CD4-positive, CD25-positive, alpha-beta regulatory T cell (primary cell): ENCODE measurements at regions not wholly inside any gene's neighbourhood (a gene's known extent, or its start where the extent isn't known, plus 50 kb on each side); places are given as distances from the start of the nearest gene placed in this dataset.

ENCODE experiments used
- ATAC-seq, 2 donors: fragments of 150-1000 bp; cut with Tn5 transposase; one replicate each; pipeline ENCODE4 v1.10.0; 2021; ENCODE audit warnings: low read depth in 2 of 2, moderate number of reproducible peaks in 2 of 2, moderate library complexity in 1 of 2
- DNase-seq, 3 donors: peaks; one replicate each; pipeline versions ENCODE4 v3.0.0 to v3.0.0-alpha.2; 2012 to 2022; ENCODE audit warnings: mixed read lengths in 1 of 3
- H3K27ac ChIP-seq: one replicate; pipeline ENCODE4 v1.7.0; 2013; ENCODE audit warnings: mild to moderate bottlenecking, low read length; ENCODE audit not compliant: insufficient read depth, poor library complexity, severe bottlenecking
- H3K27me3 ChIP-seq: one replicate; pipeline ENCODE4 v1.7.0; 2013; ENCODE audit warnings: low read length; ENCODE audit not compliant: control insufficient read depth, insufficient read depth
- H3K36me3 ChIP-seq: one replicate; pipeline ENCODE4 v1.7.0; 2013; ENCODE audit warnings: mild to moderate bottlenecking, low read length, moderate library complexity; ENCODE audit not compliant: control insufficient read depth, insufficient read depth
- H3K4me1 ChIP-seq: 2 replicates; pipeline ENCODE4 v1.7.0; 2013; ENCODE audit warnings: mild to moderate bottlenecking, low read length; ENCODE audit not compliant: insufficient read depth, control insufficient read depth, poor library complexity, severe bottlenecking
- H3K4me3 ChIP-seq: one replicate; pipeline ENCODE4 v1.7.0; 2013; ENCODE audit warnings: low read depth, mild to moderate bottlenecking, low read length, moderate library complexity
- H3K9me3 ChIP-seq, 2 experiments: 1 replicate in 1 of 2; 2 replicates in 1 of 2; pipeline ENCODE4 v1.7.0; 2013; ENCODE audit warnings: low read length in 2 of 2, mild to moderate bottlenecking in 1 of 2, moderate library complexity in 1 of 2; ENCODE audit not compliant: control insufficient read depth in 2 of 2
- H3K27ac Mint-ChIP-seq, 3 donors: one replicate each; pipeline ENCODE4 v1.8.0; 2020 to 2022; ENCODE audit warnings: mild to moderate bottlenecking in 3 of 3, mixed read lengths in 3 of 3, moderate library complexity in 2 of 3
- H3K27me3 Mint-ChIP-seq: one replicate; pipeline ENCODE4 v1.8.0; 2022; ENCODE audit warnings: mild to moderate bottlenecking, mixed read lengths
- H3K36me3 Mint-ChIP-seq: one replicate; pipeline ENCODE4 v1.8.0; 2020; ENCODE audit warnings: mixed read lengths
- H3K4me1 Mint-ChIP-seq, 4 donors: one replicate each; pipeline ENCODE4 v1.8.0; 2020 to 2022; ENCODE audit warnings: mixed read lengths in 4 of 4, mild to moderate bottlenecking in 1 of 4
- H3K4me3 Mint-ChIP-seq, 4 donors: one replicate each; pipeline ENCODE4 v1.8.0; 2020 to 2022; ENCODE audit warnings: mild to moderate bottlenecking in 4 of 4, mixed read lengths in 4 of 4, moderate library complexity in 3 of 4
- H3K9me3 Mint-ChIP-seq, 7 donors: one replicate each; pipeline ENCODE4 v1.8.0; 2020 to 2022; ENCODE audit warnings: mixed read lengths in 7 of 7, mild to moderate bottlenecking in 3 of 7, moderate library complexity in 2 of 7

- Histone ChIP-seq H3K4me1 (no peaks in the 10 kb centered on the region), H3K27me3 (no peaks in the 10 kb centered on the region), H3K4me3 (no peak overlapping the region), H3K36me3 (no peaks in the 10 kb centered on the region), H3K9me3 (no peaks in the 10 kb centered on the region), H3K27ac (no peak overlapping the region)
- DNase-seq = no peak
- Mint-ChIP-seq H3K4me3 (no peak overlapping the region), H3K36me3 (no peaks in the 10 kb centered on the region), H3K9me3 (peaks cover 0 to 5% (median 3%) of the 10 kb centered on the region in 7 donors), H3K27me3 (no peaks in the 10 kb centered on the region), H3K27ac (no peak overlapping the region), H3K4me1 (no peaks in the 10 kb centered on the region)
- ATAC-seq = no peak
Observed at GRCh38 chr11:26777372-26777808, 55.5 kb upstream of the SLC5A12 start.

GRCh38 chr11:26778000-26778757 is 56.3 kb upstream of the SLC5A12 start:
- Mint-ChIP-seq H3K36me3 (no peaks in the 10 kb centered on the region), H3K4me1 (no peaks in the 10 kb centered on the region), H3K27me3 (no peaks in the 10 kb centered on the region), H3K4me3 (no peak overlapping the region), H3K27ac (no peak overlapping the region), H3K9me3 (peaks cover 0 to 9% (median 3%) of the 10 kb centered on the region in 7 donors)
- Histone ChIP-seq H3K27ac (no peak overlapping the region), H3K4me3 (no peak overlapping the region), H3K27me3 (no peaks in the 10 kb centered on the region), H3K9me3 (no peaks in the 10 kb centered on the region), H3K4me1 (no peaks in the 10 kb centered on the region), H3K36me3 (no peaks in the 10 kb centered on the region)
- DNase-seq (no peak), ATAC-seq (no peak)

GRCh38 chr11:26779074-26779865 is 57.4 kb upstream of the SLC5A12 start:
- ATAC-seq = no peak
- no peaks in the 10 kb centered on the region for H3K36me3 Mint-ChIP-seq

GRCh38 chr11:26780376-26781085 is 58.7 kb upstream of the SLC5A12 start:
- peaks cover 0 to 3% of the 10 kb centered on the region in 2 experiments for H3K9me3 ChIP-seq
- H3K9me3 Mint-ChIP-seq = peaks cover 0 to 20% (median 8%) of the 10 kb centered on the region in 7 donors
- ATAC-seq = no peak
- no peaks in the 10 kb centered on the region for H3K27me3 ChIP-seq
- no peaks in the 10 kb centered on the region for H3K4me1 Mint-ChIP-seq
- no peak overlapping the region for H3K27ac ChIP-seq
- H3K4me1 ChIP-seq = no peaks in the 10 kb centered on the region
- no peak overlapping the region for H3K4me3 ChIP-seq
- no peaks in the 10 kb centered on the region for H3K36me3 Mint-ChIP-seq
- no peak for DNase-seq
- no peaks in the 10 kb centered on the region for H3K27me3 Mint-ChIP-seq
- H3K36me3 ChIP-seq = no peaks in the 10 kb centered on the region
- H3K27ac Mint-ChIP-seq = no peak overlapping the region
- no peak overlapping the region for H3K4me3 Mint-ChIP-seq

More at GRCh38 chr11:26779074-26779865, 57.4 kb upstream of the SLC5A12 start:
- Mint-ChIP-seq H3K27me3 (no peaks in the 10 kb centered on the region), H3K4me1 (no peaks in the 10 kb centered on the region), H3K4me3 (no peak overlapping the region), H3K27ac (no peak overlapping the region), H3K9me3 (peaks cover 0 to 15% (median 6%) of the 10 kb centered on the region in 7 donors)
- H3K9me3 ChIP-seq = peaks cover 0 to 3% of the 10 kb centered on the region in 2 experiments
- no peak for DNase-seq
- no peak overlapping the region for H3K27ac ChIP-seq
- H3K4me1 ChIP-seq = no peaks in the 10 kb centered on the region
- H3K36me3 ChIP-seq = no peaks in the 10 kb centered on the region
- no peak overlapping the region for H3K4me3 ChIP-seq
- no peaks in the 10 kb centered on the region for H3K27me3 ChIP-seq

GRCh38 chr11:26782220-26782965 is 60.5 kb upstream of the SLC5A12 start:
- no peak overlapping the region for H3K27ac Mint-ChIP-seq
- peaks cover 2 to 29% (median 8%) of the 10 kb centered on the region in 7 donors for H3K9me3 Mint-ChIP-seq
- DNase-seq (no peak), ATAC-seq (no peak)
- H3K36me3 Mint-ChIP-seq = no peaks in the 10 kb centered on the region
- H3K4me1 Mint-ChIP-seq = no peaks in the 10 kb centered on the region
- Histone ChIP-seq H3K27me3 (no peaks in the 10 kb centered on the region), H3K36me3 (no peaks in the 10 kb centered on the region), H3K9me3 (peaks cover 0 to 3% of the 10 kb centered on the region in 2 experiments), H3K4me1 (no peaks in the 10 kb centered on the region), H3K27ac (no peak overlapping the region), H3K4me3 (no peak overlapping the region)
- no peaks in the 10 kb centered on the region for H3K27me3 Mint-ChIP-seq
- H3K4me3 Mint-ChIP-seq = no peak overlapping the region

- no peak overlapping the region for H3K4me3 ChIP-seq
- no peak overlapping the region for H3K27ac ChIP-seq
- Mint-ChIP-seq H3K4me3 (no peak overlapping the region), H3K4me1 (no peaks in the 10 kb centered on the region), H3K27ac (no peak overlapping the region), H3K36me3 (no peaks in the 10 kb centered on the region), H3K9me3 (peaks cover 2 to 32% (median 8%) of the 10 kb centered on the region in 7 donors), H3K27me3 (no peaks in the 10 kb centered on the region)
- H3K9me3 ChIP-seq = peaks cover 0 to 3% of the 10 kb centered on the region in 2 experiments
- H3K36me3 ChIP-seq = no peaks in the 10 kb centered on the region
- DNase-seq = no peak
- H3K4me1 ChIP-seq = no peaks in the 10 kb centered on the region
- ATAC-seq = no peak
- no peaks in the 10 kb centered on the region for H3K27me3 ChIP-seq
Observed at GRCh38 chr11:26783997-26784396, 62.1 kb upstream of the SLC5A12 start.

- DNase-seq (no peak), ATAC-seq (no peak)
- no peak overlapping the region for H3K27ac Mint-ChIP-seq
- Histone ChIP-seq H3K27ac (no peak overlapping the region), H3K4me3 (no peak overlapping the region), H3K4me1 (no peaks in the 10 kb centered on the region), H3K36me3 (no peaks in the 10 kb centered on the region), H3K9me3 (no peaks in the 10 kb centered on the region), H3K27me3 (no peaks in the 10 kb centered on the region)
- peaks cover 0 to 11% (median 6%) of the 10 kb centered on the region in 7 donors for H3K9me3 Mint-ChIP-seq
- H3K27me3 Mint-ChIP-seq = no peaks in the 10 kb centered on the region
- no peaks in the 10 kb centered on the region for H3K4me1 Mint-ChIP-seq
- no peak overlapping the region for H3K4me3 Mint-ChIP-seq
- H3K36me3 Mint-ChIP-seq = no peaks in the 10 kb centered on the region
Observed at GRCh38 chr11:26790738-26791137, 68.9 kb upstream of the SLC5A12 start.
